Parathyroid adenoma (tissue), 2 donors: ENCODE measurements at regions not wholly inside any gene's neighbourhood (a gene's known extent, or its start where the extent isn't known, plus 50 kb on each side); places are given as distances from the start of the nearest gene placed in this dataset.
"Not testable (repeated sequence)": the region's sequence is repeated elsewhere in the genome, so short reads cannot be mapped to it uniquely, and the experiment has no call there.

Experiments used
- H2AFZ ChIP-seq: fragments of 300-600 bp; sonication (generic); one replicate; pipeline ENCODE4 v1.7.0; 2017; ENCODE audit warnings: antibody characterized with exemption, mild to moderate bottlenecking
- H3K27ac ChIP-seq: fragments of 300-600 bp; sonication (generic); one replicate; pipeline ENCODE4 v1.7.0; 2017
- H3K27me3 ChIP-seq: fragments of 300-600 bp; sonication (generic); one replicate; pipeline ENCODE4 v1.7.0; 2017; ENCODE audit warnings: low read length; ENCODE audit not compliant: control insufficient read depth, insufficient read depth
- H3K36me3 ChIP-seq: fragments of 300-600 bp; sonication (generic); one replicate; pipeline ENCODE4 v1.7.0; 2017; ENCODE audit warnings: low read length; ENCODE audit not compliant: control insufficient read depth, insufficient read depth
- H3K4me1 ChIP-seq: fragments of 300-600 bp; sonication (generic); one replicate; pipeline ENCODE4 v1.7.0; 2017; ENCODE audit warnings: control low read depth
- H3K4me2 ChIP-seq: fragments of 300-600 bp; sonication (generic); one replicate; pipeline ENCODE4 v1.7.0; 2017; ENCODE audit warnings: low read length
- H3K4me3 ChIP-seq: fragments of 300-600 bp; sonication (generic); one replicate; pipeline ENCODE4 v1.7.0; 2017; ENCODE audit warnings: low read depth, low read length
- H3K79me2 ChIP-seq: fragments of 300-600 bp; sonication (generic); one replicate; pipeline ENCODE4 v1.7.0; 2017; ENCODE audit warnings: control low read depth
- H3K9ac ChIP-seq: fragments of 300-600 bp; sonication (generic); one replicate; pipeline ENCODE4 v1.7.0; 2017; ENCODE audit warnings: mild to moderate bottlenecking
- H3K9me3 ChIP-seq: fragments of 300-600 bp; sonication (generic); one replicate; pipeline ENCODE4 v1.7.0; 2017; ENCODE audit warnings: low read length; ENCODE audit not compliant: control insufficient read depth
- TF ChIP-seq, protein P1 (sequence below): fragments of 300-600 bp; sonication (generic); IDR thresholded peaks from one replicate; pipeline ENCODE4 v1.7.0; 2017; ENCODE audit warnings: antibody characterized with exemption, mild to moderate bottlenecking
- donor health status: primary hyperparathyroidism.

DNA sequence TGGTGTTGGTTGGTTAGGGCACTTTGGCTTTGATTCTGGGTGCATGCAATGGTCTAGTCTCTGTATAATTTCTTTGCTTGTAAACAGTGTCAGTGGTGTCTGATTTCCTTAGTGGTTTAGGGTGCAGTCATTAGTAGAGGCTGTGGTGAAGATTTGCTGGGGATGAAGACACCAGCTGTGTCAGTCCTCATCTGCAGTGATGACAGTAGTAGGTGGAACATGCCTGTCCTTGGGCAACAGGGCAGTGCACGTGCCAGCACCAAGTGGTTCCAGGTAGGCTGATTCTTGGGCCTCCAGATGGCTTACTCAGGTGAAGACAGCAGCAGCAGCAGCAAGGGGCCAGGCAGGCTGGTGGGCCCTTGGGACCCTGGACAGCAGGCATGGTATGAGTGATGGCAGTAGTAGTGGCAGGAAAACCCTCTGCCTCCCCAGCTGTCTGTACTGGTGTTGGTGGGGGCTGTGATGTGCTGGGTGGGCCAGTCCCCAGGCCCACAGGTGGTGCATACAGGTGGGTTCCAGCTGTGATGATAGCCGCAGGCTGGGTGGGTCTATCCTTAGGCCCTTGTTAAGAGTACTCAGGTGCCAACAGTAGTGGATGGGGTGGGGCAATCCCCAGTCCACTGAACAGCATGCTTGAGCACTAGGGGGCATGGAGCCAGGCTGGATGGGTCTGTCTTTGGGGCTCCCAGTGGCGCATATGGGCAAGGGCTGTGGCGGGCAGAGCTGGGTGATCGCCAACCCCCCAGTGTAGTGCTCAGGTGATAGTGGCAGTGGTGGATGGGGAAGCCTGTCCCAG is 140.7 kb upstream of the THUMPD2 start:
- no peaks in the 10 kb centered on the region for H3K27me3 ChIP-seq
- no peak overlapping the region for H3K9ac ChIP-seq
- no peaks in the 10 kb centered on the region for H3K79me2 ChIP-seq
- no peaks in the 10 kb centered on the region for H3K4me1 ChIP-seq
- H3K4me3 ChIP-seq, result no peak overlapping the region
- H3K9me3 ChIP-seq, result no peaks in the 10 kb centered on the region
- H3K27ac ChIP-seq, result no peak overlapping the region
- no peak overlapping the region for H2AFZ ChIP-seq
- TF ChIP-seq, protein P1, sequence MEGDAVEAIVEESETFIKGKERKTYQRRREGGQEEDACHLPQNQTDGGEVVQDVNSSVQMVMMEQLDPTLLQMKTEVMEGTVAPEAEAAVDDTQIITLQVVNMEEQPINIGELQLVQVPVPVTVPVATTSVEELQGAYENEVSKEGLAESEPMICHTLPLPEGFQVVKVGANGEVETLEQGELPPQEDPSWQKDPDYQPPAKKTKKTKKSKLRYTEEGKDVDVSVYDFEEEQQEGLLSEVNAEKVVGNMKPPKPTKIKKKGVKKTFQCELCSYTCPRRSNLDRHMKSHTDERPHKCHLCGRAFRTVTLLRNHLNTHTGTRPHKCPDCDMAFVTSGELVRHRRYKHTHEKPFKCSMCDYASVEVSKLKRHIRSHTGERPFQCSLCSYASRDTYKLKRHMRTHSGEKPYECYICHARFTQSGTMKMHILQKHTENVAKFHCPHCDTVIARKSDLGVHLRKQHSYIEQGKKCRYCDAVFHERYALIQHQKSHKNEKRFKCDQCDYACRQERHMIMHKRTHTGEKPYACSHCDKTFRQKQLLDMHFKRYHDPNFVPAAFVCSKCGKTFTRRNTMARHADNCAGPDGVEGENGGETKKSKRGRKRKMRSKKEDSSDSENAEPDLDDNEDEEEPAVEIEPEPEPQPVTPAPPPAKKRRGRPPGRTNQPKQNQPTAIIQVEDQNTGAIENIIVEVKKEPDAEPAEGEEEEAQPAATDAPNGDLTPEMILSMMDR, result no peak
- H3K4me2 ChIP-seq, result no peak overlapping the region
- H3K36me3 ChIP-seq, result no peaks in the 10 kb centered on the region

DNA sequence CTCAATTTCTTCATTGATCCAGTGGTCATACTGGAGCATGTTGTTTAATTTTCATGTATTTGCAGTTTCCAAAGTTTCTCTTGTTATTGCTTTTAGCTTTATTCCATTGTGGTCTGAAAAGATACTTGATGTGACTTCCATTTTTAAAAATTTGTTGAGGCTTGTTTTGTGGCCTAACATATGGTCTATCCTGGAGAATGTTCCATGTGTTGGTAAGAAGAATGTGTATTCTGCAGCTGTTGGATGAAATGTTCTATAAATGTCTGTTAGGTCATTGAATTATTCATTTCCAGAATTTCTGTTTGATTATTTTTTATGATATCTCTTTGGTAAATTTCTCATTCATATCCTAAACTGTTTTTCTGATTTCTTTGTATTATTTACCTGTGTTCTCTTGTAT is 139.8 kb upstream of the THUMPD2 start:
- Histone ChIP-seq H3K27me3 (no peaks in the 10 kb centered on the region), H3K27ac (no peak overlapping the region), H3K4me3 (no peak overlapping the region), H3K79me2 (no peaks in the 10 kb centered on the region), H3K9ac (no peak overlapping the region), H3K4me2 (no peak overlapping the region), H3K36me3 (no peaks in the 10 kb centered on the region), H2AFZ (no peak overlapping the region), H3K9me3 (no peaks in the 10 kb centered on the region), H3K4me1 (no peaks in the 10 kb centered on the region)
- TF ChIP-seq, protein P1, result no peak

DNA sequence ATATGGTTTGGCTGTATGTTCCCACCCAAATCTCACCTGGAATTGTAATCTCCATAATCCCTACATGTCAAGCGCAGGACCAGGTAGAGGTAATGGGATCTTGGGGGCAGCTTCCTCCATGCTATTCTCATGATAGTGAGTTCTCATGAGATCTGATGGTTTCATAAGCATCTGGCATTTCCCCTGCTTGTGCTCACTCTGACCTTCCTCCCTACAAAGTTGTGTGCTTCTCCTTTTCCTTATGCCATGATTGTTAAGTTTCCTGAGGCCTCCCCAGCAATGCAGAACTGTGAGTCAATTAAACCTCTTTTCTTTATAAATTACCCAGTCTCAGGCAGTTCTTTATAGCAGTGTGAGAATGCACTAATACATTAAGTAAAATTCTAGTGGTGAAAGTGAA is 138.3 kb upstream of the THUMPD2 start:
- not testable (repeated sequence) for H2AFZ ChIP-seq, H3K27ac ChIP-seq, H3K9ac ChIP-seq, H3K27me3 ChIP-seq, H3K9me3 ChIP-seq, H3K4me2 ChIP-seq, H3K4me1 ChIP-seq, H3K36me3 ChIP-seq, H3K4me3 ChIP-seq, H3K79me2 ChIP-seq

DNA sequence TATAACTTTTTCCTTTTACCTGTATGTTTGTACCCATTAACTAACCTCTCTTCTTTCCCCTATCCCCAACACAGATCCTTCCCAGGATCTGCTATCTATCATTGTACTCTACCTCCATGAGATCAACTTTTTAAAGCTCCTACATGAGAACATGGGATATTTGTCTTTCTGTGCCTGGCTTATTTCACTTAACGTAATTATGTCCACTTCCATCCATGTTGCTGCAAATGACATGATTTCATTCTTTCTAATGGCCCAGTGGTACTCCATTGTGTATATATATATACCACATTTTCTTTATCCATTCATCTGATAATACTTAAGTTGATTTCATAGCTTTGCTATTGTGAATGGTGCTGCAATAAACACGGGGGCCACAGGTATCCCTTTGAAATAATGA is 135.9 kb upstream of the THUMPD2 start:
- no peak overlapping the region for H2AFZ ChIP-seq
- TF ChIP-seq, protein P1, result no peak
- no peak overlapping the region for H3K4me3 ChIP-seq
- no peaks in the 10 kb centered on the region for H3K27me3 ChIP-seq
- no peaks in the 10 kb centered on the region for H3K9me3 ChIP-seq
- no peak overlapping the region for H3K9ac ChIP-seq
- no peaks in the 10 kb centered on the region for H3K79me2 ChIP-seq
- no peak overlapping the region for H3K27ac ChIP-seq
- no peaks in the 10 kb centered on the region for H3K4me1 ChIP-seq
- no peaks in the 10 kb centered on the region for H3K36me3 ChIP-seq
- H3K4me2 ChIP-seq, result no peak overlapping the region

DNA sequence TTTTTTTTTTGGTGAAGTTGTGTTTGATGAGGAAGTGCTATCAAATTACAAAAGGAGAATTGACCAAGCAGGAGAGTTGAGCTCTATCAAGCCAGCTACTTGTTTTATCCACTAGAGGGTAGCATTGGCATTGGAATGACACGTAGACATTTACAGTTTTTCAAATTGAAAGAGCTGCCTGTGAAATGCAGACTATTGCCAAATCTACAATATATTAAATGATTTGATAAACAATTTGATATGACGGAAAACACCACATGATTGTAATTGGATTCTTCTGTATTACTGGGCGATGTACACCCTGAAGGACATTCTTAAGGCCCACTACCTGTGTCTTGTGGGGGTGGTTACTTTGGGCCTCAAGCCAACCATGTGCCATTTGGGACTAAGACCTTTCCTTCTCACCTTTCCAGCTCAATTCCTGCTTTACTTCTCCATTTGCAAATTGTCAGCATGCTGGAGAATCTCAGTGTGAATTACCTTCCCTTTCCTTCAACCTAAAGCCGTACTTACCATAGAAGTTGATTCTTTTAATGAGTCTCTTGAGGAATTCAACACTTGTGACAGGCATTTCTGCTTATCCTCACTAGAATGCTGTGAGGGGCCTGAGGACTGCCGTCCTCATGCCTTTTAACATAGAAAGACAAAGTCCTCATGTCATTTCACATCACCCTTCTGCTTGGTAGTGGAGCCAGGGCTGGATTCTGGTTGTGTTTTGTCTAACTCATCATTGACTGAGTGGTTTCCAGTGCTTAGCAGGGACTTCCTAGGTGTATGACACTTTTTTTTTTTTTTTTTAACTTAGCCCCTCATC is 134.8 kb upstream of the THUMPD2 start:
- no peaks in the 10 kb centered on the region for H3K4me1 ChIP-seq
- H3K27ac ChIP-seq, result no peak overlapping the region
- no peak overlapping the region for H3K9ac ChIP-seq
- TF ChIP-seq, protein P1, result peak; percentile 78
- H3K4me3 ChIP-seq, result no peak overlapping the region
- H3K27me3 ChIP-seq, result no peaks in the 10 kb centered on the region
- H3K9me3 ChIP-seq, result no peaks in the 10 kb centered on the region
- no peaks in the 10 kb centered on the region for H3K36me3 ChIP-seq
- no peak overlapping the region for H3K4me2 ChIP-seq
- no peak overlapping the region for H2AFZ ChIP-seq
- no peaks in the 10 kb centered on the region for H3K79me2 ChIP-seq
